ENCODE measurements at regions not wholly inside any gene's neighbourhood (a gene's known extent, or its start where the extent isn't known, plus 50 kb on each side); places are given as distances from the start of the nearest gene placed in this dataset.

DNA sequence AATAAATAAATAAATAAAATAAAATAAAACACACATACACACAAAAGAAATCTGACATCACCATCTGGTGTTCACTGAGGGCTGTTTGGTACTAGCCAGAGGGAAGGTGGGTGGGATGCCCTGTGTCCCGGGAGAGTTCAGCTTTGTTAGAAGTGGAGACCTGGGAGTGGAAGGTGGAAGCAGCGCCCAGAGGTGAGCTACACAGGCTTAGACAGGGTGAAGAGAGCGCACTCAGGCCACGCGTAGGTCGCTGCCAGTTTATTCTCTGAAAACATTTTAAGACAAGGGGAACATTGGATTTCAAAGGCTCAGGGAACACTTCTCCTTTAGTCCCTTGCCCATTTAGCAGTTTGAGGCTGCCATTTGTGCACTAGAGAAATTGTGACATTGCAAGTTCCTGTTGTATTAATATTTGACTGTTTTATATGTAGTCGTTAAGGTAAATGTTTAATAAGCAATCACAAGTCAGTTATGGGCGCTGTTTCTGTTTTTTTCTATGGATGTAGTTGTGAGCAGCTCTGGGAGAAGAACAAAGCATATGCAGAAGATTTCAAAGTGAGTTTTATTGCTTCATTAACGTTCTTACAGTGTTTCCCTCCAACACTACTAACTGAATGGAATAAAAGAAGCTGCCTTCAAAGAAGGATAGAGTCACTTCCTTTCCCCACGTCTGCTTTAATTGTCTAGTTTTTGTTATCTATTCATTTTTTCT, 405.5 kb upstream of the NR3C2 start:
- no peaks in the 10 kb centered on the region for H3K9me3 ChIP-seq (replicated peaks; ENCODE audit: control insufficient read depth, insufficient read depth, low read length)
- H2AFZ ChIP-seq (ENCODE audit: control insufficient read depth, low read depth, low read length) = no peak overlapping the region
- no TSS peak for BruUV-seq (replicated peaks)
- no peaks in the 10 kb centered on the region for H3K79me2 ChIP-seq (ENCODE audit: control insufficient read depth, insufficient read depth, low read length)
- ATAC-seq (no peak), FAIRE-seq (no peak), DNase-seq (ENCODE audit: low read depth, low spot score) (no peak)
- no peaks in the 10 kb centered on the region; a peak in 1 of 4 replicates for H3K27me3 ChIP-seq (replicated peaks in 1 of 2; ENCODE audit: control insufficient read depth in 2 of 2, insufficient read depth in 2 of 2, low read length in 1 of 2)
- ChIA-PET POLR2A (no interaction called here), CTCF (no interaction called here), SMC1A (ENCODE audit: uncharacterized antibody, unreplicated experiment) (no interaction called here), RAD21 (ENCODE audit: unreplicated experiment) (no interaction called here)
- H3K27ac ChIP-seq (ENCODE audit: control insufficient read depth, insufficient read depth) = no peak overlapping the region
- no peak overlapping the region for H3K9ac ChIP-seq (ENCODE audit: control insufficient read depth, insufficient read depth, low read length)
- no peak overlapping the region for H3K4me2 ChIP-seq (ENCODE audit: control insufficient read depth, insufficient read depth)
- TF ChIP-seq RUNX3 (IDR thresholded peaks at IDR 0.05; ENCODE audit: low read length) (no peak), RCOR1 (conservative IDR thresholded peaks at IDR 0.05; ENCODE audit: low read depth, low read length) (no peak), NRF1 (conservative IDR thresholded peaks at IDR 0.05; ENCODE audit: low read depth, low read length) (no peak)
- H4K20me1 ChIP-seq (ENCODE audit: control insufficient read depth, insufficient read depth) = no peaks in the 10 kb centered on the region
- no peaks in the 10 kb centered on the region for H3K4me1 ChIP-seq (ENCODE audit: control insufficient read depth, insufficient read depth, low read length)
- no peak overlapping the region for H3K4me3 ChIP-seq
- no peaks in the 10 kb centered on the region for H3K36me3 ChIP-seq (ENCODE audit: control insufficient read depth in 2 of 2, insufficient read depth in 2 of 2, low read length in 1 of 2)
- in situ Hi-C loops (cut with MboI) = no loop called here
- 47% methylated on average over 10 of the region's 10 CpGs for WGBS (ENCODE audit: insufficient coverage, insufficient replicate concordance, low lambda C conversion rate, missing lambda C conversion rate)
- intact Hi-C loops (cut with micrococcal nuclease; ENCODE audit: unreplicated experiment) = no loop called here

DNA sequence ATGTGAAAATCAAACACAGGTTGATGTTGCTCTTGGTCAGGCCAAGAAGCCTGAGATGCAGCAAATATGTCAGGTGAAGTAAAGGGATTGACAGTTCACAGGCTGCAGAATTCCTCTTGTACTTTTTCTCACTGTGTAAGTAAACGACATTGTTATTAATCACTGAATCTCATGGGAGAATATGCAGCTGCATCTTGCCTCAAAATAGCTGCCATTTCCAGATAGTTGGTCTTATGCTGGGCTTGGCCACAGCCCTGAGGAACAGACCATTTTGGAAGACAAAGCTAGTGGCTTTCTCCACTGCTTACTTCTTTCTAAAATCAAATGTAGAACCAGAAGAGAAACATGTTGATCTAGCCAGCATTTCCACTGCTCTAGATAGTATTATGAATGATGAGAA, 403.4 kb upstream of the NR3C2 start:
- no TSS peak for BruUV-seq (replicated peaks)
- ATAC-seq = no peak
- RAD21 ChIA-PET (ENCODE audit: unreplicated experiment) = no interaction called here
- TF ChIP-seq MYB (IDR thresholded peaks at IDR 0.05; ENCODE audit: borderline replicate concordance, low read depth, low read length) = no peak
- no peak for TF ChIP-seq YY1 (IDR thresholded peaks at IDR 0.05; ENCODE audit: low read depth, low read length)
- no peak for TF ChIP-seq MEF2A (IDR thresholded peaks at IDR 0.05; ENCODE audit: insufficient read depth, low read depth, low read length)
- no peak for TF ChIP-seq SMAD5 (IDR thresholded peaks at IDR 0.05; ENCODE audit: low read depth)
- TF ChIP-seq, protein P1, sequence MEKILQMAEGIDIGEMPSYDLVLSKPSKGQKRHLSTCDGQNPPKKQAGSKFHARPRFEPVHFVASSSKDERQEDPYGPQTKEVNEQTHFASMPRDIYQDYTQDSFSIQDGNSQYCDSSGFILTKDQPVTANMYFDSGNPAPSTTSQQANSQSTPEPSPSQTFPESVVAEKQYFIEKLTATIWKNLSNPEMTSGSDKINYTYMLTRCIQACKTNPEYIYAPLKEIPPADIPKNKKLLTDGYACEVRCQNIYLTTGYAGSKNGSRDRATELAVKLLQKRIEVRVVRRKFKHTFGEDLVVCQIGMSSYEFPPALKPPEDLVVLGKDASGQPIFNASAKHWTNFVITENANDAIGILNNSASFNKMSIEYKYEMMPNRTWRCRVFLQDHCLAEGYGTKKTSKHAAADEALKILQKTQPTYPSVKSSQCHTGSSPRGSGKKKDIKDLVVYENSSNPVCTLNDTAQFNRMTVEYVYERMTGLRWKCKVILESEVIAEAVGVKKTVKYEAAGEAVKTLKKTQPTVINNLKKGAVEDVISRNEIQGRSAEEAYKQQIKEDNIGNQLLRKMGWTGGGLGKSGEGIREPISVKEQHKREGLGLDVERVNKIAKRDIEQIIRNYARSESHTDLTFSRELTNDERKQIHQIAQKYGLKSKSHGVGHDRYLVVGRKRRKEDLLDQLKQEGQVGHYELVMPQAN (conservative IDR thresholded peaks at IDR 0.05) = no peak
- no peak for TF ChIP-seq ETV6 (conservative IDR thresholded peaks at IDR 0.05 in 1 of 2, IDR thresholded peaks at IDR 0.05 in 1 of 2; ENCODE audit: borderline replicate concordance in 1 of 2, low read depth in 1 of 2)
- TF ChIP-seq SUZ12 (IDR thresholded peaks at IDR 0.05; ENCODE audit: unreplicated experiment) = no peak
- no peak for TF ChIP-seq RB1 (IDR thresholded peaks at IDR 0.05; ENCODE audit: borderline replicate concordance)
- no peak for TF ChIP-seq PML (IDR thresholded peaks at IDR 0.05; ENCODE audit: low read length)
- Histone ChIP-seq H4K20me1 (ENCODE audit: control insufficient read depth, insufficient read depth) (no peaks in the 10 kb centered on the region), H2AFZ (ENCODE audit: control insufficient read depth, low read depth, low read length) (no peak overlapping the region), H3K36me3 (ENCODE audit: control insufficient read depth in 2 of 2, insufficient read depth in 2 of 2, low read length in 1 of 2) (no peaks in the 10 kb centered on the region), H3K4me3 (no peak overlapping the region), H3K9ac (ENCODE audit: control insufficient read depth, insufficient read depth, low read length) (no peak overlapping the region), H3K27me3 (replicated peaks in 1 of 2; ENCODE audit: control insufficient read depth in 2 of 2, insufficient read depth in 2 of 2, low read length in 1 of 2) (no peaks in the 10 kb centered on the region; a peak in 1 of 4 replicates), H3K79me2 (ENCODE audit: control insufficient read depth, insufficient read depth, low read length) (no peaks in the 10 kb centered on the region), H3K27ac (ENCODE audit: control insufficient read depth, insufficient read depth) (no peak overlapping the region), H3K4me1 (ENCODE audit: control insufficient read depth, insufficient read depth, low read length) (no peaks in the 10 kb centered on the region), H3K4me2 (ENCODE audit: control insufficient read depth, insufficient read depth) (no peak overlapping the region), H3K9me3 (replicated peaks; ENCODE audit: control insufficient read depth, insufficient read depth, low read length) (no peaks in the 10 kb centered on the region)
- intact Hi-C loops (cut with micrococcal nuclease; ENCODE audit: unreplicated experiment) = no loop called here
- DNase-seq (ENCODE audit: low read depth, low spot score) = no peak
- in situ Hi-C loops (cut with MboI) = no loop called here
- FAIRE-seq = no peak
- WGBS (ENCODE audit: insufficient coverage, insufficient replicate concordance, low lambda C conversion rate, missing lambda C conversion rate) = 0% methylated on average over 1 of the region's 1 CpG
- CTCF ChIA-PET = no interaction called here
- POLR2A ChIA-PET = no interaction called here
- SMC1A ChIA-PET (ENCODE audit: uncharacterized antibody, unreplicated experiment) = no interaction called here

Measured in GM12878 (cell line).